ENCODE measurements at regions not wholly inside any gene's neighbourhood (a gene's known extent, or its start where the extent isn't known, plus 50 kb on each side); places are given as distances from the start of the nearest gene placed in this dataset.

DNA sequence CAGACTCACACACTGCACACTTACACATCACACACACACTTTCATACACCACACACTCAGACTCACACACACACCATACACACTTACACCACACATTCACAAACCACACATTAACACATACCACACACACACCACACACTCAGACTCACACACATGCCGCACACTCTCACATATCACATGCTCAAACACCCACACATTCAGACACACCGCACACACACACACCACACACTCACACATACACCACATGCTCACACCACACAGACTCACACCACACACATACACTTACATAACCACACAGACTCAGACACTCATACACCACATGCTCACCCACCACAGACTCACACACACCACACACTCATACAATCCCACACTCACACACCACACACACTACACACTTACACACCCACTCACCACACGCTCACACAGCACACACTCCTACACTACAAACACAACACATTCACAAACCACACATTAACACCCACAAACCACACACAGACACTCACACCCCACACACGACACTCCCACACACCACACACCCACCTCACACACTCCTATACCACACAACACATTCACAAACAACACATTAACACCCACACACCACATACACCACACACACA, 125.4 kb downstream of the EVX1 start:
- TF ChIP-seq, protein P1, sequence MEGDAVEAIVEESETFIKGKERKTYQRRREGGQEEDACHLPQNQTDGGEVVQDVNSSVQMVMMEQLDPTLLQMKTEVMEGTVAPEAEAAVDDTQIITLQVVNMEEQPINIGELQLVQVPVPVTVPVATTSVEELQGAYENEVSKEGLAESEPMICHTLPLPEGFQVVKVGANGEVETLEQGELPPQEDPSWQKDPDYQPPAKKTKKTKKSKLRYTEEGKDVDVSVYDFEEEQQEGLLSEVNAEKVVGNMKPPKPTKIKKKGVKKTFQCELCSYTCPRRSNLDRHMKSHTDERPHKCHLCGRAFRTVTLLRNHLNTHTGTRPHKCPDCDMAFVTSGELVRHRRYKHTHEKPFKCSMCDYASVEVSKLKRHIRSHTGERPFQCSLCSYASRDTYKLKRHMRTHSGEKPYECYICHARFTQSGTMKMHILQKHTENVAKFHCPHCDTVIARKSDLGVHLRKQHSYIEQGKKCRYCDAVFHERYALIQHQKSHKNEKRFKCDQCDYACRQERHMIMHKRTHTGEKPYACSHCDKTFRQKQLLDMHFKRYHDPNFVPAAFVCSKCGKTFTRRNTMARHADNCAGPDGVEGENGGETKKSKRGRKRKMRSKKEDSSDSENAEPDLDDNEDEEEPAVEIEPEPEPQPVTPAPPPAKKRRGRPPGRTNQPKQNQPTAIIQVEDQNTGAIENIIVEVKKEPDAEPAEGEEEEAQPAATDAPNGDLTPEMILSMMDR (IDR thresholded peaks at IDR 0.05) = no peak
- no peak for TF ChIP-seq POLR2A (IDR thresholded peaks at IDR 0.05)
